Pancreas (tissue), 10 donors: ENCODE measurements at regions not wholly inside any gene's neighbourhood (a gene's known extent, or its start where the extent isn't known, plus 50 kb on each side); places are given as distances from the start of the nearest gene placed in this dataset.
"Not testable (repeated sequence)": the region's sequence is repeated elsewhere in the genome, so short reads cannot be mapped to it uniquely, and the experiment has no call there.

Experiments used
- ATAC-seq, 4 donors: fragments of 200-7000 bp; cut with Tn5 transposase; one replicate each; pipeline versions ENCODE4 v1.8.0 to v1.9.1; 2020; ENCODE audit warnings: mild to moderate bottlenecking in 4 of 4, moderate library complexity in 4 of 4
- DNase-seq, 6 donors: peaks; one replicate each; pipeline ENCODE4 v3.0.0-alpha.2; 2020
- FAIRE-seq: peaks from 2 replicates; lab custom pipeline; 2012; peaks lifted over from hg19 to GRCh38; lab: Jason Lieb, UNC
- H3K27ac ChIP-seq, 4 donors: fragments of 200-600 bp; sonication (generic); 1 replicate in 3 of 4; 2 replicates in 1 of 4; pipeline versions ENCODE4 v1.5.0 to v1.8.0; 2020
- H3K27me3 ChIP-seq, 4 donors: fragments of 200-600 bp; one replicate each; pipeline ENCODE4 v1.8.0; 2021
- H3K36me3 ChIP-seq, 3 donors: fragments of 200-600 bp; sonication (generic) in 1 of 3; one replicate each; pipeline versions ENCODE4 v1.5.0 to v1.8.0; 2020 to 2021
- H3K4me1 ChIP-seq, 3 donors: fragments of 200-600 bp; one replicate each; pipeline ENCODE4 v1.8.0; 2021
- H3K4me3 ChIP-seq, 4 donors: fragments of 200-600 bp; sonication (generic) in 2 of 4; one replicate each; pipeline versions ENCODE4 v1.5.0 to v1.8.0; 2020 to 2021
- H3K9me3 ChIP-seq, 4 donors: fragments of 200-600 bp; one replicate each; pipeline ENCODE4 v1.8.0; 2021
- CTCF ChIP-seq, 4 donors: fragments of 200-600 bp; sonication (generic) in 3 of 4; IDR thresholded peaks; one replicate each; pipeline versions ENCODE4 v1.5.0 to v1.8.0; 2021; ENCODE audit warnings: antibody characterized with exemption in 4 of 4
- WGBS, 2 donors: extraction: QIAGEN DNeasy Blood & Tissue Kit; methylation state at CpG; one replicate each; pipeline ENCODE4 v1.1.7; 2013; 5-methylcytosine and 5-hydroxymethylcytosine counted together
- intact Hi-C, 3 donors: fragments of 100-400 bp; cut with DNase I; formaldehyde crosslinking; loops; one replicate each; pipeline versions ENCODE4 v1.11.1 to v1.14.2; 2022
- donor health status: healthy with polysubstance abuse.
- donor health status: DM: no; HTN: no; CAD: no; lungs with moderate emphysema.
- donor health status: DM: no; HTN: no; CAD: no.
- donor health status: control.
- donor health status: control.
- donor health status: Bipolar disorder and iron deficiency.
- donor health status: DM: yes; HTN: yes; CAD: no.
- donor health status: DM: no; HTN: no; CAD: no.
- donor health status: DM: no; HTN: no; CAD: no.
- donor health status: DM: yes; HTN: yes; CAD: no.

DNA sequence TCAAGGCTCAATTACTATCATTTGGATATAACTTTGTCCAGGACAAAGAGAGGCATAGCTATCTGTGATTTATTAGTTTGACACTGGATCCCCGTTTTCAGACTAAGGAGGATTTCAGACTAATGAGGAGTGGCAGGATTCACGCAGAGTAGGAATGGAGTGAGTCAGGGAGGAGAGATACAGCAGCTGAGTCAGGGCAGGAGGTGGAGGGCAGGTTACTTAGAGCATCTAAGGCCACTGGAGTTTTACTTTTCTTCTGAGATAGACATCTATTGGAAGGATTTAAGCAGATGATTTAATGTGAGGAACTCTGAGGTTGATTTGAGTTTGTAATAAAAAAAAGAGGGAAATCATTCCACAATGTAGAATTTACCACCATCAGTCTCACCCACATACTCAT is 110.6 kb downstream of the RPIA start:
- H3K36me3 ChIP-seq, intact Hi-C loops, FAIRE-seq, ATAC-seq, H3K9me3 ChIP-seq, H3K4me1 ChIP-seq, H3K4me3 ChIP-seq, H3K27me3 ChIP-seq, DNase-seq, H3K27ac ChIP-seq: not testable (repeated sequence)
- 58 to 59% methylated on average over 2 of the region's 2 CpGs for WGBS, 2 donors

GRCh38 chr2:88807237-88807962 is 115.9 kb downstream of the RPIA start:
- ATAC-seq, result peak; percentile 63 to 82 (median 77)

GRCh38 chr2:88808083-88808482 is 116.6 kb downstream of the RPIA start:
- Histone ChIP-seq H3K27me3 (no peaks in the 10 kb centered on the region), H3K9me3 (no peaks in the 10 kb centered on the region), H3K36me3 (no peaks in the 10 kb centered on the region), H3K4me1 (no peaks in the 10 kb centered on the region), H3K4me3 (no peak overlapping the region), H3K27ac (no peak overlapping the region)
- no peak for DNase-seq
- TF ChIP-seq CTCF (IDR thresholded peaks at IDR 0.05), result no peak
- intact Hi-C loops, result no loop called here
- WGBS, 2 donors, result 68 to 70% methylated on average over 3 of the region's 3 CpGs
- no peak for FAIRE-seq
- no peak for ATAC-seq

More at GRCh38 chr2:88807237-88807962, 115.9 kb downstream of the RPIA start:
- Histone ChIP-seq H3K9me3 (no peaks in the 10 kb centered on the region), H3K27me3 (no peaks in the 10 kb centered on the region), H3K27ac (no peak overlapping the region), H3K4me3 (no peak overlapping the region), H3K4me1 (no peaks in the 10 kb centered on the region), H3K36me3 (no peaks in the 10 kb centered on the region)
- DNase-seq, result peak in 5 of 6 donors; percentile 34 to 64 (median 43)
- WGBS, 2 donors, result 34 to 35% methylated on average over 5 of the region's 5 CpGs
- intact Hi-C loops, result no loop called here
- FAIRE-seq, result no peak
- TF ChIP-seq CTCF (IDR thresholded peaks at IDR 0.05), result no peak

DNA sequence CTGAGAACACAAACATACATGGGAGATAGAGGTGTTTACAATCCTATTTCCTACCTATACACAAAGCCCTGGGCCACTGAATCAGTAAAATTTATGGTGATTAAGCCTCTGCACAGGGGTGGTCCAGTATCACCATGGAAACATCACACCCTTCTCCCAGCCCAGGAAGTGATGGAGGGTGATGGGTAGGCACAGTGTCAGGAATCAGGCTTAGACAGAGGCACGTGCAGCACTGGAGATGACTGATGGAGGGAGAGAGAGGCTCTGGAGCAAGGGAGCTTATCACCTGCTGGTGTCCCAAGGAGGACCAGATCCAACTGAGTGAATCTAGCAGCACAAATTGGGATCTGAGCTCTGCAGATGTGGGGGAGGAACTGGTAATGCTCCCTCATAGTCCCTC is 117.2 kb downstream of the RPIA start:
- H3K4me3 ChIP-seq, result no peak overlapping the region
- no peak for FAIRE-seq
- H3K27ac ChIP-seq, result no peak overlapping the region
- ATAC-seq, result no peak
- TF ChIP-seq CTCF (IDR thresholded peaks at IDR 0.05), result no peak
- no peaks in the 10 kb centered on the region for H3K27me3 ChIP-seq
- no peak for DNase-seq
- H3K4me1 ChIP-seq, result no peaks in the 10 kb centered on the region
- H3K9me3 ChIP-seq, result no peaks in the 10 kb centered on the region
- intact Hi-C loops, result no loop called here
- 54 to 55% methylated on average over 1 of the region's 1 CpG for WGBS, 2 donors
- no peaks in the 10 kb centered on the region for H3K36me3 ChIP-seq

DNA sequence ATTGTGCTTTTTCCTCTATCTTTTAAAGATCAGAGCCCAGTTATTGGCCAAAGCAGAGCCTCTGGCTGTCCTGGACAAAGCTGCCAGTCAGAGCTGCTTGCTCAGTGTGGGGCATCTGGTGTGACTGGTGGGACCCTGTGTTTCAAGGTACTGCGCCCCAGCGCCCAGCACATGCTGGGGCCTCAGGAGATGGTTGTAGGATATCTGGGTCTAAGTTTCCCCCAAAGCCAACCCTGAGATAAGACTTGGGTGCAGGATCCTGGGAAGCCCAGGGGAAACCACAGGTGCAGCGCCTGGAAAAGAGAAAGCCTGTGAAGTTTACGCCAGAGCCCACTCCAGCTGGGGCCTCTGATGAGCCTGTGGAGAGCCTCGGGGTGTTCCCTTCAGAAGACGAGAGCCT is 117.7 kb downstream of the RPIA start:
- no peaks in the 10 kb centered on the region for H3K9me3 ChIP-seq
- H3K4me1 ChIP-seq, result no peaks in the 10 kb centered on the region
- no peak for ATAC-seq
- no peak for DNase-seq
- H3K4me3 ChIP-seq, result no peak overlapping the region
- FAIRE-seq, result no peak
- no peaks in the 10 kb centered on the region for H3K27me3 ChIP-seq
- intact Hi-C loops, result no loop called here
- TF ChIP-seq CTCF (IDR thresholded peaks at IDR 0.05), result no peak
- no peak overlapping the region for H3K27ac ChIP-seq
- WGBS, 2 donors, result 88% methylated on average over 6 of the region's 6 CpGs
- no peaks in the 10 kb centered on the region for H3K36me3 ChIP-seq
